T-helper 2 cell (primary cell): ENCODE measurements at regions not wholly inside any gene's neighbourhood (a gene's known extent, or its start where the extent isn't known, plus 50 kb on each side); places are given as distances from the start of the nearest gene placed in this dataset.
"Not testable (repeated sequence)": the region's sequence is repeated elsewhere in the genome, so short reads cannot be mapped to it uniquely, and the experiment has no call there.

Experiments used
- DNase-seq, 5 experiments: peaks; one replicate each; pipeline versions ENCODE4 v3.0.0 to v3.0.0-alpha.2; 2012 to 2022

DNA sequence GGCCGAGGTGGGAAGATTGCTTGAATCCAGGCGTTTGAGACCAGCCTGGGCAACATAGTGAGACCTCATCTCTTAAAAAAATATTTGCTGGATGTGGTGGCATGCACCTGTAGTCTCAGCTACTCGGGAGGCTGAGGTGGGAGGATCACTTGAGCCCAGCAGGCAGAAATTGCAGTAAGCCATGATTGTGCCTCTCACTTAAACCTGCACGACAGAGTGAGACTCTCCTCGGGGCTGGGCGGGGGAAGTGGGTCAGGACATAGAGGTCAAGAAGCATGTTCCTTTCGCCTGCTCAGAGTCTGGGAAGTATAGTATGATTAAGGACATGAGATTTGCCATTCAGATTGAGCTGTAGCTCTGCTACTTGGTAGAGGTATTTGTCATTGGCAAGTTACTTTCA is 52.3 kb downstream of the SEPTIN7 start:
- not testable (repeated sequence) for DNase-seq

DNA sequence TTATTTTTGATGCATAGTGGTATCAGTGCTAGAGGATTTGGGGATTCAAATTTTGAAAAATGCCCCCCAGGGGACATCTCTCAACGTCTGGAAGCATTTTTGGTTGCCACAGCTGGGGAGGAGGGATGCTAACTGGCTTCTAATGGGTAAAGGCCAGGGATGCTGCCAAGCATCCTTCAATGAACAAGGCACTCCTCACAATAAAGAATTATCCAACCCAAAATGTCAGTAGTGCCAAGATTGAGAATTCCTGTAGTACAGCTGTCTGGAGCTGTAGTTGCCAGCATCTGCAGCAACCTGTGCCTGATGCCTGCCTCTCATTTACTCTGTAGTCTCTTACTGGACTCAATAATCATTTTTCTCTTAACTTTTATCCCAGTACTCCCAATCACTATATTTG is 53.5 kb downstream of the SEPTIN7 start:
- DNase-seq: no peak

DNA sequence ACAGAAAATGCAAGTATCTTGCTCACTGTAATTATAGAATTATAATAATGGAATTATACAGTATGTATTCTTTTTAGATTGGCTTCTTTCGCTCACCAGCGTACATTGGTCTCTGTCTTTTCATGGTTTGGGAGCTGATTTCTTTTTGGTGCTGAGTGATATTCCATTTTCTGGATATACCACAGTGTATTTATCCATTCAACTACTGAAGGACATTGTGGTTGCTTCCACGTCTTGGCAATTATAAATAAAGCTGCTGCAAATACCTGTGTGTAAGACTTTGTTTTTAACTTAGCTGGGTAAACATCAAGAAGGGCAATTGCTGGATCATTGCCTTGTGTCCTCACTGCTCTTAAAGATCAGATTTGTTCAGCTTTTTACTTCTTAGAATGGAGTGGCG is 55.3 kb downstream of the SEPTIN7 start:
- DNase-seq: no peak

DNA sequence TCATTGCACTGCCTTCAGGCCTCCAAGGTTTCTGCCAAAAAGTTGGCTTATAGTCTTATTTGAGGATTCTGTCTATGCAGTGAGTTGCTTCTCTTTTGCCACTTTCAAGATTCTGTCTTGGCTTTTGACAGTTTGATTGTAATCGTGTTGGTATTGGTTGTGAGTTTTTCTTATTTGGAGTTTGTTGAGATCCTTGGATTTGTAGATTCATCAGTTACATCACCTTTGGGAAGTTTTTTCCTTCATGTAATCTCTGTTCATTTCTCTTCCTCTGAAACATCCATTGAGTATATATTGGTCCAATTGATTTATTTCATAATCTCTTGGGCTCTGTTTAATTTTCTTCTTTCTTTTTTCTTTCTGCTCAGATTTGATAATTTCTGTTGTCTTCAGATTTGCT is 59.8 kb downstream of the SEPTIN7 start:
- DNase-seq: no peak

DNA sequence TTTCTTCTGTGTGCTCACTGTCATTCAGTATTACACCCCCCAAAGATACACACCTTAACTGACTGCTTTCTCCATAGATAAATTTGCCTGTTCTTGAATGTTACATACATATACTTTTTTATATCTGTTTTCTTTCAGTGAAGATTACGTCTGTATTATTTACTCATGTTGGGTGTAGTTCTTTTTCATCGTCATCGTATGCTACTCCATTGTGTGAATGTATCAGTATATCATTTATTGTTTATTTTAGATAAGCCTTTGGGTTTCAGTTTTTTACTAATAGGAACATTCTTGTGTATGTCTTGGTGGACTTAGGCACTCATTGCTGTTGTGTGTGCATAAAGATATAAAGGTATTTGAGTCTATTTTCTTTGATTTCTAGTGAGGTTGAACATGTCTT is 64.4 kb downstream of the SEPTIN7 start:
- no peak for DNase-seq

DNA sequence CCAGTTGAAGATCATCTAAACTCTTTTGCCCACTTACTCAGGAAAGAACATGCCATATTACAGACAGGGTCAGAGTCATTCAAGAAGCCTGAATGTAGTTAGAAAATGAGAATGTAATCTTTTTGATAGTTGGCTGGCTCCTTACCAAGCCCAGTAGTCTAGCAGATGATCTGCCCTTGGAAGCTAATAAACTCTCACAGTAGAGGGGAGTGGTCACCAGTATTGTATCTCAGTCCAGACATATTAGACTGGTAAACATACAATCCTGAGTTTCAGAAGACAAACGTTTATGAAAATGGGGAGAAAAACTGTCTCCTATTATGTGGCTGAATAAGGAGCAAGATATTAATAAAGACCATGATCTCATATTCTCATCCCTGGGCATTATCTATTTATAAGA is 65.3 kb downstream of the SEPTIN7 start:
- DNase-seq: no peak

DNA sequence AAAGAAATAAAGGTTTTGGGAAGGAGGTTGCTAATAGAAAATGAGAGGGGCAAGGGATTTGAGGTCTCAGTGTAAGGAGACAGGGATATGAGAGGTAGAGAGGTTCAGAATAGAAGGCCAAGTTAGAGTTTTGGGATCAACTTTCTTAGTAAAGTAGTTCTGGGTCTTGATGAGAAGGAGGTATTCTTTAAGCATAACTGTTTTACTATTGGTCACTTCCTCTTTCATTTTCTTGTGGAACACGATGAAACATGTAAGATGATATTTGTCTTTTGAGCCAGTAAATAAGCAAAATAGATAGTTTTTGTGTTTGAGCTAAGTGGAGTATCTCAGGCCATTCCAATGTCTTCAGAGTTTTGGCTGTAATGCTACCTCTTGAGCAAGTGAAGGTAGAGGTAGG is 68.3 kb downstream of the SEPTIN7 start:
- DNase-seq: not testable (repeated sequence)

DNA sequence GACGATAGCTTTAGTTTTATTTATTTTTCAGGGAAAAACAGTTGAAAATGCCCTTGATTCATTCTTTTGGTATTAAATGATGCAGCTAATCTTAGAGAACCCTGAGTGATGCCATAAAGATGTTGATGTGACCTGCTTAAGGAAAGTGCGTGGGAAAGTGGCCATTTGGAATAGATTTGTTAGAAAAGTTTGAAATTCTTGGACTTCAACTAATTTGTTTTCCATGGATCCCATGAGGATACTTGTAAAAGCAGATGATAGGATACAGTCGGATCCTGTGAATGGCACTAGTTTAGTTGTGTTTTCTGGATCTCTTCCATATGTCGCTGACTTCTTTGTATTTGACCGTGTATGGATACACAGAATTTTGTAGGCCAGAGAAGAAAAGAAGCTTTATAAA is 69.0 kb downstream of the SEPTIN7 start:
- no peak for DNase-seq

DNA sequence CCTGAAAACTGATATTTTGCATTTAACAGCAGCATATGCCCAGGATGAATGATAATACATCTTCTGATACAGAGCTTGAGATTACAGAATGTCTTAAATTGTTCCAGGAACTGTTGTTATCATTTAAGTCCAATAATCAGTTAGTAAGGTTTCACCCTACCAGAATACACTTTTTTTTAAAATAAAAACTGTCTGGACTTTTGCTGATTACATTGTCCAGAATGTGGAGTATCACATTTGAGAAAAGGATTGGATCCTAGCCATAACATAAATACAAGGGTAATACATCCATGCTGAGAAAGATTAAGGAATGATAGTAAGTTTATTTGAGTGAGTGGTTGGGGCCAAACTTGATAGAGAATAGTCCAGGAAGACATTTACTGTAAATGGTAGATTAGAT is 71.0 kb downstream of the SEPTIN7 start:
- DNase-seq: no peak

DNA sequence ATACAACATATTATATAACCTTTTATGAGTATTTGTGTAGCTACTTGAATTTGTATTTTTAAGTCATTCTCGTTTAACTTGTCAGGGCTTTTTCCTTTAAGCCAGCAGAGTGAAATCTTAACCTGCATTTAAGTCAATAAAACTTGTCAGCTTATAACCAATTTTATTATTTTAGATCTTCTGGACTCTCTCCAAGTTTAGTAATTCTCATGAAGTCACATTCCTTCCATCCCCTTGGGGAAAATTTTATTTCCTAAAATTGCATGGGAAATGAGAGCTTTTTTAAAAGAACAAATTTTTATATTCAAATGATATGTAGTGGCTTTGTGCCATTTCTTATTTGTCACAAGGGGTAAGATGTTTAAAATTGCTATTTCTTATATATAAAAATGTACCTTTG is 74.0 kb downstream of the SEPTIN7 start:
- no peak for DNase-seq

DNA sequence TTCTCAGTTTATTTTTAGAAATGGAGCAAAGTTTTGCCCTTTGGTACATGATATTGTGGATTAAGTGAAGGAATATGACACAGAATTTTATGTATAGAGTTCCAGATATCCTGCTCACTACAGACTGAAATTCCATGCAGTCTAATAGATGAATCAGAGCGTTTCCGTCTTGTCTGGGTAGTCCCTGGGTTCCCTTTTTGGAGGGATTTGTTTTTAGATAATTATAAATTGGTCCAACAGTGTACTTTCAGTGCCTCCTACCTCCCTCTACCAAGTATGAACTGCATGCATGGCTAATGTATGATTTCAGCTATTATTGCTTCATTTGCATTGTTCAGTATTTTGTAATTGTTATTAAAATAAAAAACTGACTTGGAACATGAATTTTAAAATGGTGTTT is 74.4 kb downstream of the SEPTIN7 start:
- DNase-seq: no peak

DNA sequence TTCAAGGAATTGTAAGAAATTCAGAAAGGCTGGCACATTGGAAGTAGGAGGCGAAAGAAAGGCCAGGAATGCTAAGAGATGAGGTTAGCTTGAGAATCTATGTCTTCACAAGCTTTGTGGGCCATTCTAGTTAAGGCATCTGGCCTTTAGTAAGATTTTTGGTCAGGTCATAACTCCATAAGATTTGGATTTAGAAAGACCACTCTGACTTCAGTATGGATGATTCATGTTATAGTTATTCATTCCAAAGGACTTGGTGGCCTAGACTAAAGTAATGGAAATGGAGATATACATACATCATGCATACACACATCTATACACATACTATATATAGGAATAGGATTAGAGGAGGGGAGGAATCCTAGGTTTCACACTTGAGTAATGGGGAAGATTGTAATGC is 77.5 kb downstream of the SEPTIN7 start:
- DNase-seq: no peak

DNA sequence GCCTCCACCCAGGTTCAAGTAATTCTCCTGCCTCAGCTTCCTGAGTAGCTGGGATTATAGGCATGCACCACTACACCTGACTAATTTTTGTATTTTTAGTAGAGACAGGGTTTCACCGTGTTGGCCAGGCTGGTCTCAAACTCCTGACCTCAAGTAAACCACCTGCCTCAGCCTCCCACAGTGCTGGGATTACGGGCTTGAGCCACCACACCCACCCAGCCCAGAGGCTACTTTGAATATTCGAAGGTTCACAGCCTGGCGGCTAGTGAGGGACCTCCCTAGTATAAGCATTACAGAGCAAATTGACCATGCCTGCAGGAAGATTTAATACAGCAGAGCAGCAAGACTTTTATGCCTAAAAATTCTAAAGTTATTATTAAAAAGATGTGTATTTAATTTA is 86.6 kb downstream of the SEPTIN7 start:
- DNase-seq: not testable (repeated sequence)

DNA sequence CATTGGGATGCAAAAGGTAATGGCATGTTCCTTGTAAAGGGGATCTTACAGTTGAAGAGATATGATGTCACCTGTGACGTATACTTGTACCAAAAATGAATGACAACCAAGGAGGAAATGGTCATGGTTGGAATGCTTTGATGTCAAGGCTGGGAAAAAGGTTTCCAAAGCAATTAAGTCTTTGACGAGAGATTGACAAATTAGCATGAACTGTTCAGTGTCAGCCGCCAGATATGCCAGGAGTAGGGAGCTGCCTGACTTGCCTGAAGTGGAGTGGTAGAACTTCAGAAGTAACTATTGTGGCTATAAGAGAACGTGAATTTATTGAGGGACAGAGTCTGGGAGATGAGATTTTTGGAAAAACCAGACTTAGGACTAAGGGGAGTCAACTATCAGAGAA is 88.1 kb downstream of the SEPTIN7 start:
- no peak for DNase-seq

DNA sequence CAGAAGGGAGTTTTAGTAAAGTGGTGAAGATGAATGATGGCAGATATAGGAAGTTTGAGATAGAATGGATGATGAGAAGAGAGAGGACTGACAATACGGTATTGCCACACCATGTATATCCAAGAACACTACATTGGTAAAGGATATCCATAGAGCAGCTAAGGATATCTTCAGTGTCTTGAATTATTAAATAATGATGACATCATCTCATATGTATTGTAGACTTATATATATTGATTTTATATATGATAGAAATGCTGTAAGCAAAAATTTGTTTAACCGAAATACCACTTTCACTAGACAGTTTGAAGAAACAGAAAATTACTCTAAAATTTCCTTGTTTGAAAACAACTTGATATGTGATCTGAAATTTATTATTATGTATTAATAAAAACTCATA is 89.0 kb downstream of the SEPTIN7 start:
- DNase-seq: no peak

DNA sequence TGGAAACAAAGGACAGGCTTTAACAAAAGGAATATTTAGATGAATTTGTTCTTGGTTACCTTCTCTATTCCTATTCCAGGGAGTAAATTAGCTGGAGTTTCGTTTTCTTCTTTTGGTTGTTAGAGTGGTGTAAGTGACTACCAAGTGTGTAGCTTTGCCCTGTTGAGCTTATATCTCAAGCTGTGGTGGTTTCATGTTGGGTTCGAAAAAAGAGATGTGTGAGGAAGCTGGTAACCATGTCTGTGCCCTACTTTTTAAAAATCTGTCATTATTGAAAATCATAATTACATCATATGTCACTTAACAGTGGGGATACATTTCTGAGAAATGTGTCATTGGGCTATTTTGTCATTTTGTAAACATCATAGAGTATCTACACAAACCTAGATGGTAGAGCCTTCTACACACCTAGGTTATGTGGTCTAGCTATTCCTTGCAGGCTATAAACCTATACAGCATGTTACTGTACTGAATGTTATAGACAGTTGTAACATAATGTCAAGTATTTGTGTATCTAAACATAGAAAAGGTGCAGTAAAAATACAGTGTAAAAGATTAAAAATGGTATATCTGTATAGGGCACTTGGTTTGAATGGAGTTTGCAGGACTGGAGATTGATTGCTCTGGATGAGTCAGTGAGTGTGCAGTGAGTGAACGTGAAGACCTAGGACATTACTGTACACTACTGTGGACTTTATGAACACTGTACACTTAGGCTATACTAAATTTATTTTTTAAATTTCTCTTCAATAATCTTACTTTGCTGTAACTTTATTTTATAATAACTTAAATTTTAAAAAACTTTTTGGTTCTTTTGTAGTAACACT is 90.4 kb downstream of the SEPTIN7 start:
- DNase-seq: peak in 1 of 5 experiments; percentile 3

DNA sequence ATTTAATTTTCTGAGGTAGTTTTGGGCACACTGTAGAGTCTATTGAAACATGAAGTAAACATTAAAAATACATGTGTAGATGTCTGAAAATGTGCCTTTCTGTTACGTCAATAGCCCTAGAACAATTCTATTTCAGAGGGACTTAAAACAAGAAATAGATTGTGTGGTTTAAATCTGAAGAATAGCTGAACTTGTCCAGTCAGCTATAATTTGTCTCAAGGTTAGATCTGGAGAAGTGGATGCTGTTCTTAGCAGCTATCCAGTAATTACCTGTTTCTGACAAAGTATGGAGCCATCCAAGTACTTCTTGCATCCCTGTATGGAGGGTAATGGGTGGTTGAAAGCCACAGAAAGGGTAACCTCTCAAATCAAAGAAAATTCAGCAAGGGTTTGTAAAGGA is 92.8 kb downstream of the SEPTIN7 start:
- DNase-seq: no peak

DNA sequence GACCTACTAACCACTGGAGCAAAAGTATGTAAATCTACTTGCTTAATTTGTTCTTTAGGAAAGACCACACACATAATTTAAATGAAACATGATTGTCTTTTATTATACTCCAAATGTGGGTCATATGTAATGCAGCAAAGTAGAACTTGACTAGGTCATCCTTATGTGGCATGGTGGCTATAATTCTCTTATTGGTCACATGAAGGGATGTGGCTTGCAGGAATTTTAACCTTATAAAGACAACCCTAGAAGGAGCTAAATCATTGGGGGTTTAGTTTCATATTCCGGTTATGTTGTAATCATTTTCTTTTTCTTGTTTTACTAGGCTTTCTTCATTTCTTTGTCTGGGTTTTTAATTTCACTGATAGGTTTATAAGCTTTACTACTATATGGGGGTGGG is 93.9 kb downstream of the SEPTIN7 start:
- no peak for DNase-seq

DNA sequence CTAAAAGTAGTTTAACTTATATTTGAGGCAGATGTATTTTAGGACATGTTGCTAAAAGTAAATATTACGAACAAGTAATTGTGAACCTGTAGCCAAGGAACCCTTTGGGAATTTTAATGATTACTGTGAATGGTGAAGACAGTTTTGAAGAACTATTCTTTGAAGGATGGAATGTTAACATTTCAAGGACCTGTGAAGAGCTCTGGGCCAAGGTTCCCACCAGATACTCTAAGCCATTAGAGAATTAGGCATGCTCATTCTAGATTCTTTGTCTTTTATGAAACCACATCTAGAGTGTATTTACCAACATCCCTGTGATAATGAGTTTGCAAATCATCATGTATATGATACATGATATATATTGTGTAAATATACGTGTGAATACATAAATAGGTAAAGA is 99.8 kb downstream of the SEPTIN7 start:
- DNase-seq: no peak

DNA sequence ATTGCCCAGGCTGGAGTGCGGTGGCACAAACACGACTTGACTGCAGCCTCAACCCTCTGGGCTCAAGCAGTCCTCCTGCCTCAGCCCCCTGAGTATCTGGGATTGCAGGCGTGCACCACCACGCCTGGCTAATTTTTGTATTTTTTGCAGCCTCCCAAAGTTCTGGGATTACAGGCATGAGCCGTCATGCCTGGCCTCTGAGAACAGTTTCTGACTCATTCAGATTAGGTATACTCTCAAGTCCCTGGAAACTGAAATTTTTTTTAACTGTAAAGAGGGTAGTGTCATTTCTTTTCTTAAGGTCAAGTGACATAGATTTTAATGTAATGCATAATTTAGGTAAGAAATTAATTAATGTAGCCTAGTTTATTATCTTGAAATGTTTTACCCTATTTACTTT is 104.7 kb downstream of the SEPTIN7 start:
- DNase-seq: no peak

DNA sequence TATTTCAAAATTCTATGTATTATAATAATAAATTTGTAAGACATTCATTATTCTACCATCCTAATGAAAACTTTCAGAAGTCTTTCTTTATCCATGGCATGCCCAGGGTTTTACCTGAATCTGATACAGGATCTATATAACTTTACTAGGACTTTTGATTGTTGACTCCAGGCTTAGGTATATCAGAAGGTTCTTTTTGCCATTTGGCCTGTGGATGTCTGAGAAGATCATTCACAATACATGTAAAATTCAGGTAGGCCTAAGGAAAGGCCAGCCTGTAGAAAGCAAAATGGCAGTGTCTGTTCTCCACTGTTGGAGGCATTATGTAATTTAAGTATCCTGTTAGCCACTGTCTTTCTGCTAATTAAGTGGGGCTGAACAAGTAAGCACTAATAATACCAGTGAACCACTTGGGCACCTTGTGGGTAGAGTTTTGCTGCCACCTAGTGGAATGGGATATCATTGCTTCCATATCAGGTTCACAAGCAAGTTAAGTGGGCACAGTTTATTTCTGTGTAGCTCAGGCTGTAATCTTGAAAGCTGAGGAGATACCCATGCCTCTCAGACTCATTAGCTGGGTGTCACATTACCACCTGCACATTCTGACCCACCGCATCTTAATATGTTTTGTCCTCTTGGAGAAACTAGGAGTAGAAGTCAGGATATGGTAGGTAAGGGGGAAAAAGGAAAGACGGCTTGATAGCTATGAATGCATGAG is 105.5 kb downstream of the SEPTIN7 start:
- peak in 4 of 5 experiments; percentile 29 to 78 (median 46) for DNase-seq

DNA sequence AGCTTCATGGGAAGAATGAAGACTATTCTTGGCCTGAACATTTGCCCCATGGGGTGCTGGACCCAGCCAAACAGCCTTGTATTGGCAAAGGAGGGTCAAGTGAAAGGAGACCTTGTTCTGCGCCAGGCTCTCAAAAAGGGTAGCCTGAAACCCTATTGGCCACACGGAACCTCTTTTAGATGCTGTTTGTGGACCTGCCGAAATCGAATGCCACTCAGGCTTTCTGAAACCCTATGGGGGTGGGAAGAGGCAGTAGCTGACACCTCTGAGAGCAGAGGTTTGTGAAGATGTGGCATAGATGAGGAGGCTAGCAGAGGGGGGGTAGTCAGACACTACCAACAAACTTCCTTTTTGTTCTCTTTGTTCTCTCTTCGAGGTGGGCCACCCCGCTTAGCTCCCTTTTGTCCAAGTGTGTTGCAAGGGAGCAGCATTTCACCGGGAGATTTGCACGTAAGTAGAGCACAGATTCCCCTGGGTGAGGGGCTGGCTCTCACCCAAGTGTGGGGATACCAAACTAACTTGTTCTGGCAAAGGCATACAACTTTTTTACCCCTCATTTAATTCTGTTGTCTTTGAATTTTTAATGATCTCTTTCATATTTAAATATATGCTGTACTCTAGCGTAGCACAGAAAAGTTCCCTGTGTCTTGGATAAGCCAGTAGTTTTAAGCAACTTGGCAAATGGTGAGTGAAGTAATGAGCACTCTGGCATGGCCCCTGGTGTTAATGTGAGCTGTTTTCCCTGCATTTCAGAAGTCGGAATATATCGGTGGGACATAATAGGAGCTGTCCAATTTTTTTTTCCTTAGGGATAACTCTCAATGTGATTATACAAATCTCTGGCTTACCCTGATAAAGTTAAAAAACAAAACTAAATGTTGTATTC is 107.7 kb downstream of the SEPTIN7 start:
- DNase-seq: no peak

DNA sequence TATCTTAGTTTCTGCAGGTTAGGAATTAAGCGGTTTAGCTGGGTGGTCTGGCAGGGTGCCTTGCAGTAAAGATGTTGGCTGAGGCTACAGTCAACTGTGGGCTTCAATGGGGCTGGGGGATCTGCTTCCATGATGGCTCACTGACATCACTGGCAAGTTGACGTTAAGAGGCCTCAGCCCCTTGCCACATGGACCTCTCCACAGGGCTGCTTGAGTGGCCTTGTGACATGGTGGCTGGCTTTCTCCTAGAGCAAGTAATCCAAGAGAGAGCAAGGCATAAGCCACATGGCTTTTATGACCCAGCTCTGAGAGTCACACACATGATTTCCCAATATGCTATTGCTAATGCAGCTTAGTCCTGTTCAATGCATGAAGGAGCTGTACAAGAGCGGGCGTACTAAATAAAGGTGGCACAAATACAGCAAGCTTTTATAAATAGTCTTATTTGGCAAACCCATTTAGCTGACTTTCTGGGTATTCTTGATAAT is 109.1 kb downstream of the SEPTIN7 start:
- no peak for DNase-seq
